ENCODE measurements at regions not wholly inside any gene's neighbourhood (a gene's known extent, or its start where the extent isn't known, plus 50 kb on each side); places are given as distances from the start of the nearest gene placed in this dataset.

GRCh38 chr2:237164474-237165042 lies 78.9 kb downstream of the COPS8 start:
- TF ChIP-seq, protein P1, sequence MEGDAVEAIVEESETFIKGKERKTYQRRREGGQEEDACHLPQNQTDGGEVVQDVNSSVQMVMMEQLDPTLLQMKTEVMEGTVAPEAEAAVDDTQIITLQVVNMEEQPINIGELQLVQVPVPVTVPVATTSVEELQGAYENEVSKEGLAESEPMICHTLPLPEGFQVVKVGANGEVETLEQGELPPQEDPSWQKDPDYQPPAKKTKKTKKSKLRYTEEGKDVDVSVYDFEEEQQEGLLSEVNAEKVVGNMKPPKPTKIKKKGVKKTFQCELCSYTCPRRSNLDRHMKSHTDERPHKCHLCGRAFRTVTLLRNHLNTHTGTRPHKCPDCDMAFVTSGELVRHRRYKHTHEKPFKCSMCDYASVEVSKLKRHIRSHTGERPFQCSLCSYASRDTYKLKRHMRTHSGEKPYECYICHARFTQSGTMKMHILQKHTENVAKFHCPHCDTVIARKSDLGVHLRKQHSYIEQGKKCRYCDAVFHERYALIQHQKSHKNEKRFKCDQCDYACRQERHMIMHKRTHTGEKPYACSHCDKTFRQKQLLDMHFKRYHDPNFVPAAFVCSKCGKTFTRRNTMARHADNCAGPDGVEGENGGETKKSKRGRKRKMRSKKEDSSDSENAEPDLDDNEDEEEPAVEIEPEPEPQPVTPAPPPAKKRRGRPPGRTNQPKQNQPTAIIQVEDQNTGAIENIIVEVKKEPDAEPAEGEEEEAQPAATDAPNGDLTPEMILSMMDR (IDR thresholded peaks at IDR 0.05 in 2 of 3, conservative IDR thresholded peaks at IDR 0.05 in 1 of 3; ENCODE audit: insufficient read depth in 2 of 3, low read depth in 1 of 3, low read length in 3 of 3) = no peak
- TF ChIP-seq HNRNPK (IDR thresholded peaks at IDR 0.05; ENCODE audit: low read depth, low read length, poor library complexity, severe bottlenecking) (no peak), TCF7 (IDR thresholded peaks at IDR 0.05; ENCODE audit: borderline replicate concordance) (no peak), NR2C1 (IDR thresholded peaks at IDR 0.05) (no peak), NR2C1 (tag; IDR thresholded peaks at IDR 0.05) (no peak), MTA2 (IDR thresholded peaks at IDR 0.05; ENCODE audit: low read depth) (no peak), REST (IDR thresholded peaks at IDR 0.05; ENCODE audit: borderline replicate concordance) (no peak), REST (CRISPR knock-in tag; IDR thresholded peaks at IDR 0.05; ENCODE audit: low read depth) (no peak), PATZ1 (CRISPR knock-in tag; IDR thresholded peaks at IDR 0.05; ENCODE audit: borderline replicate concordance) (no peak), ARHGAP35 (IDR thresholded peaks at IDR 0.05; ENCODE audit: partially characterized antibody) (no peak), FOXK1 (CRISPR knock-in tag; IDR thresholded peaks at IDR 0.05; ENCODE audit: borderline replicate concordance) (no peak), BRCA1 (IDR thresholded peaks at IDR 0.05) (no peak), BRCA1 (CRISPR knock-in tag; IDR thresholded peaks at IDR 0.05) (no peak), ZNF143 (CRISPR knock-in tag; IDR thresholded peaks at IDR 0.05) (no peak)
- TF ChIP-seq, protein P2, sequence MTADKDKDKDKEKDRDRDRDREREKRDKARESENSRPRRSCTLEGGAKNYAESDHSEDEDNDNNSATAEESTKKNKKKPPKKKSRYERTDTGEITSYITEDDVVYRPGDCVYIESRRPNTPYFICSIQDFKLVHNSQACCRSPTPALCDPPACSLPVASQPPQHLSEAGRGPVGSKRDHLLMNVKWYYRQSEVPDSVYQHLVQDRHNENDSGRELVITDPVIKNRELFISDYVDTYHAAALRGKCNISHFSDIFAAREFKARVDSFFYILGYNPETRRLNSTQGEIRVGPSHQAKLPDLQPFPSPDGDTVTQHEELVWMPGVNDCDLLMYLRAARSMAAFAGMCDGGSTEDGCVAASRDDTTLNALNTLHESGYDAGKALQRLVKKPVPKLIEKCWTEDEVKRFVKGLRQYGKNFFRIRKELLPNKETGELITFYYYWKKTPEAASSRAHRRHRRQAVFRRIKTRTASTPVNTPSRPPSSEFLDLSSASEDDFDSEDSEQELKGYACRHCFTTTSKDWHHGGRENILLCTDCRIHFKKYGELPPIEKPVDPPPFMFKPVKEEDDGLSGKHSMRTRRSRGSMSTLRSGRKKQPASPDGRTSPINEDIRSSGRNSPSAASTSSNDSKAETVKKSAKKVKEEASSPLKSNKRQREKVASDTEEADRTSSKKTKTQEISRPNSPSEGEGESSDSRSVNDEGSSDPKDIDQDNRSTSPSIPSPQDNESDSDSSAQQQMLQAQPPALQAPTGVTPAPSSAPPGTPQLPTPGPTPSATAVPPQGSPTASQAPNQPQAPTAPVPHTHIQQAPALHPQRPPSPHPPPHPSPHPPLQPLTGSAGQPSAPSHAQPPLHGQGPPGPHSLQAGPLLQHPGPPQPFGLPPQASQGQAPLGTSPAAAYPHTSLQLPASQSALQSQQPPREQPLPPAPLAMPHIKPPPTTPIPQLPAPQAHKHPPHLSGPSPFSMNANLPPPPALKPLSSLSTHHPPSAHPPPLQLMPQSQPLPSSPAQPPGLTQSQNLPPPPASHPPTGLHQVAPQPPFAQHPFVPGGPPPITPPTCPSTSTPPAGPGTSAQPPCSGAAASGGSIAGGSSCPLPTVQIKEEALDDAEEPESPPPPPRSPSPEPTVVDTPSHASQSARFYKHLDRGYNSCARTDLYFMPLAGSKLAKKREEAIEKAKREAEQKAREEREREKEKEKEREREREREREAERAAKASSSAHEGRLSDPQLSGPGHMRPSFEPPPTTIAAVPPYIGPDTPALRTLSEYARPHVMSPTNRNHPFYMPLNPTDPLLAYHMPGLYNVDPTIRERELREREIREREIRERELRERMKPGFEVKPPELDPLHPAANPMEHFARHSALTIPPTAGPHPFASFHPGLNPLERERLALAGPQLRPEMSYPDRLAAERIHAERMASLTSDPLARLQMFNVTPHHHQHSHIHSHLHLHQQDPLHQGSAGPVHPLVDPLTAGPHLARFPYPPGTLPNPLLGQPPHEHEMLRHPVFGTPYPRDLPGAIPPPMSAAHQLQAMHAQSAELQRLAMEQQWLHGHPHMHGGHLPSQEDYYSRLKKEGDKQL (CRISPR knock-in tag; IDR thresholded peaks at IDR 0.05; ENCODE audit: borderline replicate concordance) = no peak
- TF ChIP-seq, protein P3, sequence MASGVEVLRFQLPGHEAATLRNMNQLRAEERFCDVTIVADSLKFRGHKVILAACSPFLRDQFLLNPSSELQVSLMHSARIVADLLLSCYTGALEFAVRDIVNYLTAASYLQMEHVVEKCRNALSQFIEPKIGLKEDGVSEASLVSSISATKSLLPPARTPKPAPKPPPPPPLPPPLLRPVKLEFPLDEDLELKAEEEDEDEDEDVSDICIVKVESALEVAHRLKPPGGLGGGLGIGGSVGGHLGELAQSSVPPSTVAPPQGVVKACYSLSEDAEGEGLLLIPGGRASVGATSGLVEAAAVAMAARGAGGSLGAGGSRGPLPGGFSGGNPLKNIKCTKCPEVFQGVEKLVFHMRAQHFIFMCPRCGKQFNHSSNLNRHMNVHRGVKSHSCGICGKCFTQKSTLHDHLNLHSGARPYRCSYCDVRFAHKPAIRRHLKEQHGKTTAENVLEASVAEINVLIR (CRISPR knock-in tag; IDR thresholded peaks at IDR 0.05) = no peak
